Mucosa of stomach (tissue), 1 donor: ENCODE measurements at regions not wholly inside any gene's neighbourhood (a gene's known extent, or its start where the extent isn't known, plus 50 kb on each side); places are given as distances from the start of the nearest gene placed in this dataset.

Source experiments
- H3K27me3 ChIP-seq: one replicate; pipeline ENCODE4 v1.7.0; 2013; ENCODE audit warnings: mild to moderate bottlenecking, low read length; ENCODE audit not compliant: control insufficient read depth, insufficient read depth
- H3K36me3 ChIP-seq: one replicate; pipeline ENCODE4 v1.7.0; 2013; ENCODE audit warnings: low read length; ENCODE audit not compliant: control insufficient read depth, insufficient read depth
- H3K4me1 ChIP-seq: one replicate; pipeline ENCODE4 v1.7.0; 2013; ENCODE audit warnings: mild to moderate bottlenecking, low read length; ENCODE audit not compliant: control insufficient read depth, insufficient read depth
- H3K4me3 ChIP-seq: one replicate; pipeline ENCODE4 v1.7.0; 2013; ENCODE audit warnings: low read length
- H3K9ac ChIP-seq: one replicate; pipeline ENCODE4 v1.7.0; 2013; ENCODE audit warnings: mild to moderate bottlenecking, low read length, moderate library complexity
- H3K9me3 ChIP-seq: one replicate; pipeline ENCODE4 v1.7.0; 2013; ENCODE audit warnings: mild to moderate bottlenecking, low read length, moderate library complexity; ENCODE audit not compliant: control insufficient read depth
- donor health status: Pancreatic carcinoma.

- no peaks in the 10 kb centered on the region for H3K36me3 ChIP-seq
- no peak overlapping the region for H3K9ac ChIP-seq
- H3K27me3 ChIP-seq, result no peaks in the 10 kb centered on the region
- no peaks in the 10 kb centered on the region for H3K9me3 ChIP-seq
- no peak overlapping the region for H3K4me3 ChIP-seq
- H3K4me1 ChIP-seq, result peaks cover 6% of the 10 kb centered on the region
Observed at GRCh38 chr20:40410028-40410427, 279.0 kb downstream of the MAFB start.

GRCh38 chr20:40397467-40397866, 291.6 kb downstream of the MAFB start:
- Histone ChIP-seq H3K27me3 (no peaks in the 10 kb centered on the region), H3K9me3 (no peaks in the 10 kb centered on the region), H3K4me3 (no peak overlapping the region), H3K36me3 (no peaks in the 10 kb centered on the region), H3K4me1 (no peaks in the 10 kb centered on the region), H3K9ac (no peak overlapping the region)

- no peak overlapping the region for H3K9ac ChIP-seq
- H3K27me3 ChIP-seq, result no peaks in the 10 kb centered on the region
- no peaks in the 10 kb centered on the region for H3K36me3 ChIP-seq
- no peaks in the 10 kb centered on the region for H3K9me3 ChIP-seq
- no peaks in the 10 kb centered on the region for H3K4me1 ChIP-seq
- no peak overlapping the region for H3K4me3 ChIP-seq
Observed at GRCh38 chr20:40393197-40394079, 295.6 kb downstream of the MAFB start.

- no peak overlapping the region for H3K9ac ChIP-seq
- H3K9me3 ChIP-seq, result no peaks in the 10 kb centered on the region
- no peaks in the 10 kb centered on the region for H3K4me1 ChIP-seq
- H3K27me3 ChIP-seq, result no peaks in the 10 kb centered on the region
- no peak overlapping the region for H3K4me3 ChIP-seq
- no peaks in the 10 kb centered on the region for H3K36me3 ChIP-seq
Observed at GRCh38 chr20:40390654-40391053, 298.4 kb downstream of the MAFB start.

- no peak overlapping the region for H3K9ac ChIP-seq
- no peak overlapping the region for H3K4me3 ChIP-seq
- no peaks in the 10 kb centered on the region for H3K9me3 ChIP-seq
- no peaks in the 10 kb centered on the region for H3K4me1 ChIP-seq
- H3K36me3 ChIP-seq, result no peaks in the 10 kb centered on the region
- H3K27me3 ChIP-seq, result no peaks in the 10 kb centered on the region
Observed at GRCh38 chr20:40370800-40371199, 318.2 kb downstream of the MAFB start.

GRCh38 chr20:40368876-40369275, 320.2 kb downstream of the MAFB start:
- Histone ChIP-seq H3K9me3 (no peaks in the 10 kb centered on the region), H3K4me3 (no peak overlapping the region), H3K27me3 (no peaks in the 10 kb centered on the region), H3K9ac (no peak overlapping the region), H3K4me1 (no peaks in the 10 kb centered on the region), H3K36me3 (no peaks in the 10 kb centered on the region)

GRCh38 chr20:40361916-40362315, 327.1 kb downstream of the MAFB start:
- Histone ChIP-seq H3K4me1 (no peaks in the 10 kb centered on the region), H3K9ac (no peak overlapping the region), H3K4me3 (no peak overlapping the region), H3K27me3 (no peaks in the 10 kb centered on the region), H3K9me3 (no peaks in the 10 kb centered on the region), H3K36me3 (no peaks in the 10 kb centered on the region)

- Histone ChIP-seq H3K9me3 (no peaks in the 10 kb centered on the region), H3K27me3 (no peaks in the 10 kb centered on the region), H3K9ac (no peak overlapping the region), H3K4me3 (no peak overlapping the region), H3K4me1 (no peaks in the 10 kb centered on the region), H3K36me3 (no peaks in the 10 kb centered on the region)
Observed at GRCh38 chr20:40359131-40359912, 329.7 kb downstream of the MAFB start.

GRCh38 chr20:40354880-40355279, 334.2 kb downstream of the MAFB start:
- Histone ChIP-seq H3K27me3 (no peaks in the 10 kb centered on the region), H3K36me3 (no peaks in the 10 kb centered on the region), H3K9me3 (no peaks in the 10 kb centered on the region), H3K4me1 (no peaks in the 10 kb centered on the region), H3K9ac (no peak overlapping the region), H3K4me3 (no peak overlapping the region)

GRCh38 chr20:40343390-40343789, 345.6 kb downstream of the MAFB start:
- Histone ChIP-seq H3K4me1 (no peaks in the 10 kb centered on the region), H3K4me3 (no peak overlapping the region), H3K9me3 (no peaks in the 10 kb centered on the region)

GRCh38 chr20:40341561-40341960, 347.5 kb downstream of the MAFB start:
- H3K4me3 ChIP-seq, result no peak overlapping the region

More at GRCh38 chr20:40343390-40343789, 345.6 kb downstream of the MAFB start:
- no peak overlapping the region for H3K9ac ChIP-seq
- H3K36me3 ChIP-seq, result no peaks in the 10 kb centered on the region
- no peaks in the 10 kb centered on the region for H3K27me3 ChIP-seq

More at GRCh38 chr20:40341561-40341960, 347.5 kb downstream of the MAFB start:
- Histone ChIP-seq H3K27me3 (no peaks in the 10 kb centered on the region), H3K9me3 (no peaks in the 10 kb centered on the region), H3K9ac (no peak overlapping the region), H3K4me1 (no peaks in the 10 kb centered on the region), H3K36me3 (no peaks in the 10 kb centered on the region)
